ENCODE measurements at regions not wholly inside any gene's neighbourhood (a gene's known extent, or its start where the extent isn't known, plus 50 kb on each side); places are given as distances from the start of the nearest gene placed in this dataset.
"Not testable (repeated sequence)": the region's sequence is repeated elsewhere in the genome, so short reads cannot be mapped to it uniquely, and the experiment has no call there.

GRCh38 chr1:172941471-172941870 lies 109.3 kb downstream of the TNFSF18 start:
- Histone ChIP-seq H3K4me3 (ENCODE audit: low read length in 2 of 2) (no peak overlapping the region), H3K27ac (ENCODE audit: low read depth in 2 of 2, low read length in 2 of 2) (no peak overlapping the region), H3K9ac (ENCODE audit: low read depth in 1 of 2, low read length in 2 of 2) (no peak overlapping the region), H3K36me3 (ENCODE audit: control insufficient read depth in 2 of 2, insufficient read depth in 2 of 2, low read length in 2 of 2) (no peaks in the 10 kb centered on the region), H3K9me3 (ENCODE audit: control insufficient read depth in 2 of 2, low read length in 2 of 2) (no peaks in the 10 kb centered on the region), H3K4me1 (ENCODE audit: control insufficient read depth in 2 of 2, insufficient read depth in 2 of 2, low read length in 2 of 2) (no peaks in the 10 kb centered on the region), H3K27me3 (ENCODE audit: control insufficient read depth in 2 of 2, insufficient read depth in 2 of 2, low read length in 2 of 2) (no peaks in the 10 kb centered on the region)

GRCh38 chr1:172941945-172942344 lies 108.8 kb downstream of the TNFSF18 start:
- Histone ChIP-seq H3K4me1 (ENCODE audit: control insufficient read depth in 2 of 2, insufficient read depth in 2 of 2, low read length in 2 of 2) (no peaks in the 10 kb centered on the region), H3K36me3 (ENCODE audit: control insufficient read depth in 2 of 2, insufficient read depth in 2 of 2, low read length in 2 of 2) (no peaks in the 10 kb centered on the region), H3K27me3 (ENCODE audit: control insufficient read depth in 2 of 2, insufficient read depth in 2 of 2, low read length in 2 of 2) (no peaks in the 10 kb centered on the region), H3K9ac (ENCODE audit: low read depth in 1 of 2, low read length in 2 of 2) (no peak overlapping the region), H3K9me3 (ENCODE audit: control insufficient read depth in 2 of 2, low read length in 2 of 2) (no peaks in the 10 kb centered on the region), H3K27ac (ENCODE audit: low read depth in 2 of 2, low read length in 2 of 2) (no peak overlapping the region), H3K4me3 (ENCODE audit: low read length in 2 of 2) (no peak overlapping the region)

- H3K4me3 ChIP-seq (ENCODE audit: low read length in 2 of 2); H3K27ac ChIP-seq (ENCODE audit: low read depth in 2 of 2, low read length in 2 of 2); H3K36me3 ChIP-seq (ENCODE audit: control insufficient read depth in 2 of 2, insufficient read depth in 2 of 2, low read length in 2 of 2); H3K9me3 ChIP-seq (ENCODE audit: control insufficient read depth in 2 of 2, low read length in 2 of 2); H3K9ac ChIP-seq (ENCODE audit: low read depth in 1 of 2, low read length in 2 of 2); H3K4me1 ChIP-seq (ENCODE audit: control insufficient read depth in 2 of 2, insufficient read depth in 2 of 2, low read length in 2 of 2); H3K27me3 ChIP-seq (ENCODE audit: control insufficient read depth in 2 of 2, insufficient read depth in 2 of 2, low read length in 2 of 2): not testable (repeated sequence)
These were observed 107.6 kb downstream of the TNFSF18 start for GRCh38 chr1:172943138-172943537.

- no peaks in the 10 kb centered on the region for H3K27me3 ChIP-seq (ENCODE audit: control insufficient read depth in 2 of 2, insufficient read depth in 2 of 2, low read length in 2 of 2)
- H3K9ac ChIP-seq (ENCODE audit: low read depth in 1 of 2, low read length in 2 of 2): no peak overlapping the region
- no peak overlapping the region for H3K27ac ChIP-seq (ENCODE audit: low read depth in 2 of 2, low read length in 2 of 2)
- no peaks in the 10 kb centered on the region for H3K4me1 ChIP-seq (ENCODE audit: control insufficient read depth in 2 of 2, insufficient read depth in 2 of 2, low read length in 2 of 2)
- H3K36me3 ChIP-seq (ENCODE audit: control insufficient read depth in 2 of 2, insufficient read depth in 2 of 2, low read length in 2 of 2): no peaks in the 10 kb centered on the region
- H3K9me3 ChIP-seq (ENCODE audit: control insufficient read depth in 2 of 2, low read length in 2 of 2): no peaks in the 10 kb centered on the region
- H3K4me3 ChIP-seq (ENCODE audit: low read length in 2 of 2): no peak overlapping the region
These were observed 105.8 kb downstream of the TNFSF18 start for GRCh38 chr1:172944931-172945330.

- H3K9me3 ChIP-seq (ENCODE audit: control insufficient read depth in 2 of 2, low read length in 2 of 2): no peaks in the 10 kb centered on the region
- no peaks in the 10 kb centered on the region for H3K4me1 ChIP-seq (ENCODE audit: control insufficient read depth in 2 of 2, insufficient read depth in 2 of 2, low read length in 2 of 2)
- no peak overlapping the region for H3K4me3 ChIP-seq (ENCODE audit: low read length in 2 of 2)
- H3K27ac ChIP-seq (ENCODE audit: low read depth in 2 of 2, low read length in 2 of 2): no peak overlapping the region
- H3K9ac ChIP-seq (ENCODE audit: low read depth in 1 of 2, low read length in 2 of 2): no peak overlapping the region
- no peaks in the 10 kb centered on the region for H3K27me3 ChIP-seq (ENCODE audit: control insufficient read depth in 2 of 2, insufficient read depth in 2 of 2, low read length in 2 of 2)
- no peaks in the 10 kb centered on the region for H3K36me3 ChIP-seq (ENCODE audit: control insufficient read depth in 2 of 2, insufficient read depth in 2 of 2, low read length in 2 of 2)
These were observed 103.8 kb downstream of the TNFSF18 start for GRCh38 chr1:172946814-172947507.

GRCh38 chr1:172948457-172948856 lies 102.3 kb downstream of the TNFSF18 start:
- Histone ChIP-seq H3K27me3 (ENCODE audit: control insufficient read depth in 2 of 2, insufficient read depth in 2 of 2, low read length in 2 of 2) (no peaks in the 10 kb centered on the region), H3K4me3 (ENCODE audit: low read length in 2 of 2) (no peak overlapping the region), H3K9me3 (ENCODE audit: control insufficient read depth in 2 of 2, low read length in 2 of 2) (no peaks in the 10 kb centered on the region), H3K4me1 (ENCODE audit: control insufficient read depth in 2 of 2, insufficient read depth in 2 of 2, low read length in 2 of 2) (no peaks in the 10 kb centered on the region), H3K36me3 (ENCODE audit: control insufficient read depth in 2 of 2, insufficient read depth in 2 of 2, low read length in 2 of 2) (no peaks in the 10 kb centered on the region), H3K9ac (ENCODE audit: low read depth in 1 of 2, low read length in 2 of 2) (no peak overlapping the region), H3K27ac (ENCODE audit: low read depth in 2 of 2, low read length in 2 of 2) (no peak overlapping the region)

- no peak overlapping the region for H3K27ac ChIP-seq (ENCODE audit: low read depth in 2 of 2, low read length in 2 of 2)
- no peaks in the 10 kb centered on the region for H3K27me3 ChIP-seq (ENCODE audit: control insufficient read depth in 2 of 2, insufficient read depth in 2 of 2, low read length in 2 of 2)
- H3K9me3 ChIP-seq (ENCODE audit: control insufficient read depth in 2 of 2, low read length in 2 of 2): no peaks in the 10 kb centered on the region
- H3K4me1 ChIP-seq (ENCODE audit: control insufficient read depth in 2 of 2, insufficient read depth in 2 of 2, low read length in 2 of 2): no peaks in the 10 kb centered on the region
- no peak overlapping the region for H3K9ac ChIP-seq (ENCODE audit: low read depth in 1 of 2, low read length in 2 of 2)
- H3K36me3 ChIP-seq (ENCODE audit: control insufficient read depth in 2 of 2, insufficient read depth in 2 of 2, low read length in 2 of 2): no peaks in the 10 kb centered on the region
- H3K4me3 ChIP-seq (ENCODE audit: low read length in 2 of 2): no peak overlapping the region
These were observed 101.6 kb downstream of the TNFSF18 start for GRCh38 chr1:172949096-172949495.

- no peak overlapping the region for H3K27ac ChIP-seq (ENCODE audit: low read depth in 2 of 2, low read length in 2 of 2)
- no peaks in the 10 kb centered on the region for H3K4me1 ChIP-seq (ENCODE audit: control insufficient read depth in 2 of 2, insufficient read depth in 2 of 2, low read length in 2 of 2)
These were observed 100.2 kb downstream of the TNFSF18 start for GRCh38 chr1:172950528-172950927.

GRCh38 chr1:172951730-172952365 lies 98.9 kb downstream of the TNFSF18 start:
- Histone ChIP-seq H3K36me3 (ENCODE audit: control insufficient read depth in 2 of 2, insufficient read depth in 2 of 2, low read length in 2 of 2) (no peaks in the 10 kb centered on the region), H3K27me3 (ENCODE audit: control insufficient read depth in 2 of 2, insufficient read depth in 2 of 2, low read length in 2 of 2) (no peaks in the 10 kb centered on the region), H3K9ac (ENCODE audit: low read depth in 1 of 2, low read length in 2 of 2) (no peak overlapping the region), H3K9me3 (ENCODE audit: control insufficient read depth in 2 of 2, low read length in 2 of 2) (no peaks in the 10 kb centered on the region), H3K4me1 (ENCODE audit: control insufficient read depth in 2 of 2, insufficient read depth in 2 of 2, low read length in 2 of 2) (no peaks in the 10 kb centered on the region), H3K4me3 (ENCODE audit: low read length in 2 of 2) (no peak overlapping the region), H3K27ac (ENCODE audit: low read depth in 2 of 2, low read length in 2 of 2) (no peak overlapping the region)

More at GRCh38 chr1:172950528-172950927, 100.2 kb downstream of the TNFSF18 start:
- H3K9ac ChIP-seq (ENCODE audit: low read depth in 1 of 2, low read length in 2 of 2): no peak overlapping the region
- no peak overlapping the region for H3K4me3 ChIP-seq (ENCODE audit: low read length in 2 of 2)
- no peaks in the 10 kb centered on the region for H3K9me3 ChIP-seq (ENCODE audit: control insufficient read depth in 2 of 2, low read length in 2 of 2)
- no peaks in the 10 kb centered on the region for H3K36me3 ChIP-seq (ENCODE audit: control insufficient read depth in 2 of 2, insufficient read depth in 2 of 2, low read length in 2 of 2)
- no peaks in the 10 kb centered on the region for H3K27me3 ChIP-seq (ENCODE audit: control insufficient read depth in 2 of 2, insufficient read depth in 2 of 2, low read length in 2 of 2)

- H3K4me1 ChIP-seq (ENCODE audit: control insufficient read depth in 2 of 2, insufficient read depth in 2 of 2, low read length in 2 of 2): no peaks in the 10 kb centered on the region
- H3K9me3 ChIP-seq (ENCODE audit: control insufficient read depth in 2 of 2, low read length in 2 of 2): no peaks in the 10 kb centered on the region
- H3K27me3 ChIP-seq (ENCODE audit: control insufficient read depth in 2 of 2, insufficient read depth in 2 of 2, low read length in 2 of 2): no peaks in the 10 kb centered on the region
- no peak overlapping the region for H3K9ac ChIP-seq (ENCODE audit: low read depth in 1 of 2, low read length in 2 of 2)
- H3K4me3 ChIP-seq (ENCODE audit: low read length in 2 of 2): no peak overlapping the region
- no peaks in the 10 kb centered on the region for H3K36me3 ChIP-seq (ENCODE audit: control insufficient read depth in 2 of 2, insufficient read depth in 2 of 2, low read length in 2 of 2)
- no peak overlapping the region for H3K27ac ChIP-seq (ENCODE audit: low read depth in 2 of 2, low read length in 2 of 2)
These were observed 98.2 kb downstream of the TNFSF18 start for GRCh38 chr1:172952516-172952915.

All from mucosa of rectum (tissue), 2 donors.